Panc1 (cell line): ENCODE measurements at regions not wholly inside any gene's neighbourhood (a gene's known extent, or its start where the extent isn't known, plus 50 kb on each side); places are given as distances from the start of the nearest gene placed in this dataset.

ENCODE experiments used
- ATAC-seq: fragments of 200-7000 bp; cut with Tn5 transposase; 2 replicates; pipeline ENCODE4 v1.9.1; 2020; ENCODE audit warnings: mild to moderate bottlenecking, moderate library complexity
- BruUV-seq: library from RNA; stranded (reverse); fragments of 400-500 nt; replicated peaks from 2 replicates; lab custom pipeline; 2021; lab: Mats Ljungman, UMichigan
- CTCF ChIA-PET: fragments of 300-600 bp; sonication (Branson Sonifier 250); formaldehyde crosslinking; loops from one replicate; lab custom pipeline; 2022; ENCODE audit warnings: antibody characterized with exemption; lab: Charles Lee
- POLR2A ChIA-PET: fragments of 300-600 bp; sonication (Branson Sonifier 250); formaldehyde crosslinking; loops from one replicate; lab custom pipeline; 2022; ENCODE audit warnings: antibody characterized with exemption; lab: Charles Lee
- DNase-seq: peaks from one replicate; pipeline ENCODE4 v3.0.0-alpha.2; 2010; ENCODE audit warnings: low read depth, low spot score
- H3K27ac ChIP-seq: 2 replicates; pipeline ENCODE4 v1.5.1; 2011; ENCODE audit warnings: mild to moderate bottlenecking, low read length, inconsistent platforms
- H3K27me3 ChIP-seq: fragments of 200-500 bp; sonication (Bioruptor generic); 2 replicates; pipeline ENCODE4 v1.6.0; 2014; ENCODE audit warnings: low read length, inconsistent platforms; ENCODE audit not compliant: control insufficient read depth, insufficient read depth
- H3K36me3 ChIP-seq: fragments of 200-500 bp; sonication (Bioruptor generic); 2 replicates; pipeline ENCODE4 v1.5.1; 2014; ENCODE audit warnings: inconsistent platforms, mild to moderate bottlenecking, low read length, moderate library complexity; ENCODE audit not compliant: control insufficient read depth, insufficient read depth
- H3K4me1 ChIP-seq: 2 replicates; pipeline ENCODE4 v1.5.1; 2011; ENCODE audit warnings: inconsistent platforms, mild to moderate bottlenecking, low read length, moderate library complexity; ENCODE audit not compliant: control insufficient read depth, insufficient read depth
- H3K4me3 ChIP-seq, 2 experiments: 2 replicates each; pipeline ENCODE4 v1.5.1; 2011 to 2012; ENCODE audit warnings: low read depth in 2 of 2, low read length in 2 of 2, mild to moderate bottlenecking in 2 of 2, inconsistent platforms in 1 of 2, moderate library complexity in 1 of 2
- H3K9me3 ChIP-seq: fragments of 200-500 bp; sonication (Bioruptor generic); 2 replicates; pipeline ENCODE4 v1.5.1; 2014; ENCODE audit warnings: low read depth, mild to moderate bottlenecking, inconsistent platforms, low read length, moderate library complexity; ENCODE audit not compliant: control insufficient read depth, insufficient read depth
- POLR2AphosphoS5 ChIP-seq: IDR thresholded peaks from 2 replicates; pipeline ENCODE4 v1.6.1; 2012; ENCODE audit warnings: mild to moderate bottlenecking, low read depth, low read length, moderate library complexity
- SIN3A ChIP-seq: IDR thresholded peaks from 2 replicates; pipeline ENCODE4 v1.6.1; 2012; ENCODE audit warnings: low read depth, mild to moderate bottlenecking, low read length, moderate library complexity, borderline replicate concordance; ENCODE audit not compliant: insufficient read depth
- TCF7L2 ChIP-seq: IDR thresholded peaks from 2 replicates; pipeline ENCODE4 v1.6.1; 2011; ENCODE audit warnings: mild to moderate bottlenecking, low read depth, low read length, inconsistent platforms
- in situ Hi-C: cut with HindIII; loops from 2 replicates; pipeline ENCODE4 v1.10.0; 2016; ENCODE audit warnings: low sequenced_read_pairs, low pct_unique_long_range_greater_than_20kb
- intact Hi-C: fragments of 100-400 bp; cut with micrococcal nuclease; formaldehyde crosslinking; loops from one replicate; pipeline ENCODE4 v1.10.0; 2022; ENCODE audit not compliant: unreplicated experiment
- TF ChIP-seq, protein P1 (sequence below), 2 experiments: IDR thresholded peaks; 2 replicates each; pipeline ENCODE4 v1.6.1; 2011 to 2012; ENCODE audit warnings: low read depth in 2 of 2, control low read depth in 1 of 2, low read length in 1 of 2, mild to moderate bottlenecking in 1 of 2, moderate library complexity in 1 of 2; ENCODE audit not compliant: insufficient read depth in 1 of 2
- TF ChIP-seq, protein P2 (sequence below): fragments of 450-650 bp; IDR thresholded peaks from 2 replicates; pipeline ENCODE4 v1.5.1; 2017; ENCODE audit warnings: mild to moderate bottlenecking

GRCh38 chr2:181782660-181783059, 102.3 kb upstream of the NEUROD1 start:
- in situ Hi-C loops (no loop called here), intact Hi-C loops (no loop called here)
- peaks cover 48% of the 10 kb centered on the region for H3K4me1 ChIP-seq
- H3K27ac ChIP-seq, result peak overlapping the region; percentile 85
- no peak for DNase-seq
- no TSS peak for BruUV-seq
- H3K4me3 ChIP-seq, result no peak overlapping the region
- ChIA-PET POLR2A (no interaction called here), CTCF (no interaction called here)
- TF ChIP-seq TCF7L2, result peak; percentile 96
- TF ChIP-seq, protein P1, sequence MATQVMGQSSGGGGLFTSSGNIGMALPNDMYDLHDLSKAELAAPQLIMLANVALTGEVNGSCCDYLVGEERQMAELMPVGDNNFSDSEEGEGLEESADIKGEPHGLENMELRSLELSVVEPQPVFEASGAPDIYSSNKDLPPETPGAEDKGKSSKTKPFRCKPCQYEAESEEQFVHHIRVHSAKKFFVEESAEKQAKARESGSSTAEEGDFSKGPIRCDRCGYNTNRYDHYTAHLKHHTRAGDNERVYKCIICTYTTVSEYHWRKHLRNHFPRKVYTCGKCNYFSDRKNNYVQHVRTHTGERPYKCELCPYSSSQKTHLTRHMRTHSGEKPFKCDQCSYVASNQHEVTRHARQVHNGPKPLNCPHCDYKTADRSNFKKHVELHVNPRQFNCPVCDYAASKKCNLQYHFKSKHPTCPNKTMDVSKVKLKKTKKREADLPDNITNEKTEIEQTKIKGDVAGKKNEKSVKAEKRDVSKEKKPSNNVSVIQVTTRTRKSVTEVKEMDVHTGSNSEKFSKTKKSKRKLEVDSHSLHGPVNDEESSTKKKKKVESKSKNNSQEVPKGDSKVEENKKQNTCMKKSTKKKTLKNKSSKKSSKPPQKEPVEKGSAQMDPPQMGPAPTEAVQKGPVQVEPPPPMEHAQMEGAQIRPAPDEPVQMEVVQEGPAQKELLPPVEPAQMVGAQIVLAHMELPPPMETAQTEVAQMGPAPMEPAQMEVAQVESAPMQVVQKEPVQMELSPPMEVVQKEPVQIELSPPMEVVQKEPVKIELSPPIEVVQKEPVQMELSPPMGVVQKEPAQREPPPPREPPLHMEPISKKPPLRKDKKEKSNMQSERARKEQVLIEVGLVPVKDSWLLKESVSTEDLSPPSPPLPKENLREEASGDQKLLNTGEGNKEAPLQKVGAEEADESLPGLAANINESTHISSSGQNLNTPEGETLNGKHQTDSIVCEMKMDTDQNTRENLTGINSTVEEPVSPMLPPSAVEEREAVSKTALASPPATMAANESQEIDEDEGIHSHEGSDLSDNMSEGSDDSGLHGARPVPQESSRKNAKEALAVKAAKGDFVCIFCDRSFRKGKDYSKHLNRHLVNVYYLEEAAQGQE (IDR thresholded peaks at IDR 0.05; ENCODE audit: insufficient read depth in 1 of 2, low read depth in 2 of 2, low read length in 1 of 2), result no peak
- peaks cover 9% of the 10 kb centered on the region; the same call in 1 of the 2 replicates for H3K9me3 ChIP-seq
- ATAC-seq, result peak; percentile 55; the same call in 1 of the 2 replicates
- H3K27me3 ChIP-seq, result no peaks in the 10 kb centered on the region
- H3K36me3 ChIP-seq, result no peaks in the 10 kb centered on the region

GRCh38 chr2:181784556-181784955, 104.2 kb upstream of the NEUROD1 start:
- peak overlapping the region; percentile 85; the same call in 1 of the 2 replicates for H3K27ac ChIP-seq
- TF ChIP-seq, protein P2, sequence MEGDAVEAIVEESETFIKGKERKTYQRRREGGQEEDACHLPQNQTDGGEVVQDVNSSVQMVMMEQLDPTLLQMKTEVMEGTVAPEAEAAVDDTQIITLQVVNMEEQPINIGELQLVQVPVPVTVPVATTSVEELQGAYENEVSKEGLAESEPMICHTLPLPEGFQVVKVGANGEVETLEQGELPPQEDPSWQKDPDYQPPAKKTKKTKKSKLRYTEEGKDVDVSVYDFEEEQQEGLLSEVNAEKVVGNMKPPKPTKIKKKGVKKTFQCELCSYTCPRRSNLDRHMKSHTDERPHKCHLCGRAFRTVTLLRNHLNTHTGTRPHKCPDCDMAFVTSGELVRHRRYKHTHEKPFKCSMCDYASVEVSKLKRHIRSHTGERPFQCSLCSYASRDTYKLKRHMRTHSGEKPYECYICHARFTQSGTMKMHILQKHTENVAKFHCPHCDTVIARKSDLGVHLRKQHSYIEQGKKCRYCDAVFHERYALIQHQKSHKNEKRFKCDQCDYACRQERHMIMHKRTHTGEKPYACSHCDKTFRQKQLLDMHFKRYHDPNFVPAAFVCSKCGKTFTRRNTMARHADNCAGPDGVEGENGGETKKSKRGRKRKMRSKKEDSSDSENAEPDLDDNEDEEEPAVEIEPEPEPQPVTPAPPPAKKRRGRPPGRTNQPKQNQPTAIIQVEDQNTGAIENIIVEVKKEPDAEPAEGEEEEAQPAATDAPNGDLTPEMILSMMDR, result no peak
- TF ChIP-seq TCF7L2, result no peak
- TF ChIP-seq SIN3A, result no peak
- TF ChIP-seq, protein P1 (IDR thresholded peaks at IDR 0.05; ENCODE audit: insufficient read depth in 1 of 2, low read depth in 2 of 2, low read length in 1 of 2), result no peak
- no peak for TF ChIP-seq POLR2AphosphoS5
- ATAC-seq, result peak; percentile 70
- no peaks in the 10 kb centered on the region for H3K36me3 ChIP-seq
- H3K4me3 ChIP-seq, result no peak overlapping the region
- peaks cover 11% of the 10 kb centered on the region; the same call in 1 of the 2 replicates for H3K9me3 ChIP-seq
- H3K27me3 ChIP-seq, result no peaks in the 10 kb centered on the region
- CTCF ChIA-PET, result no interaction called here
- intact Hi-C loops, result no loop called here
- peaks cover 51% of the 10 kb centered on the region for H3K4me1 ChIP-seq
- BruUV-seq, result no TSS peak
- in situ Hi-C loops, result no loop called here
- POLR2A ChIA-PET, result no interaction called here
- no peak for DNase-seq
